GM12878 (cell line): ENCODE measurements at regions not wholly inside any gene's neighbourhood (a gene's known extent, or its start where the extent isn't known, plus 50 kb on each side); places are given as distances from the start of the nearest gene placed in this dataset.

Source experiments
- ATAC-seq: fragments of 200-7000 bp; cut with Tn5 transposase; 3 replicates; pipeline ENCODE4 v1.9.1; 2020; ENCODE audit warnings: mild to moderate bottlenecking, moderate library complexity
- BruUV-seq: library from RNA; stranded (reverse); fragments of 400-500 nt; replicated peaks from 2 replicates; lab custom pipeline; 2021; lab: Mats Ljungman, UMichigan
- CTCF ChIA-PET: fragments of 300-600 bp; sonication (Branson Sonifier 250); formaldehyde crosslinking; extraction: SDS; loops from one replicate; lab custom pipeline; 2021; ENCODE audit warnings: inconsistent platforms; lab: Yijun Ruan, JAX
- POLR2A ChIA-PET: fragments of 350-600 bp; formaldehyde crosslinking; extraction: SDS; loops from one replicate; lab custom pipeline; 2021; ENCODE audit warnings: inconsistent platforms; lab: Charles Lee
- RAD21 ChIA-PET: fragments of 300-600 bp; sonication (Branson Sonifier 250); formaldehyde crosslinking; loops from one replicate; lab custom pipeline; 2023; ENCODE audit warnings: antibody characterized with exemption; ENCODE audit not compliant: unreplicated experiment; lab: Charles Lee
- SMC1A ChIA-PET: fragments of 300-600 bp; sonication (Branson Sonifier 250); formaldehyde crosslinking; loops from one replicate; lab custom pipeline; 2023; ENCODE audit not compliant: unreplicated experiment, uncharacterized antibody; lab: Charles Lee
- DNase-seq: peaks from one replicate; pipeline ENCODE4 v3.0.0-alpha.2; 2011; ENCODE audit warnings: low read depth, low spot score
- FAIRE-seq: peaks from 3 replicates; lab custom pipeline; 2011; peaks lifted over from hg19 to GRCh38; lab: Jason Lieb, UNC
- H2AFZ ChIP-seq: 2 replicates; pipeline ENCODE4 v1.6.0; 2011; ENCODE audit warnings: low read depth, low read length, control low read depth; ENCODE audit not compliant: control insufficient read depth
- H3K27ac ChIP-seq: 2 replicates; pipeline ENCODE4 v1.5.1; 2011; ENCODE audit warnings: control low read depth; ENCODE audit not compliant: control insufficient read depth, insufficient read depth
- H3K27me3 ChIP-seq, 2 experiments: replicated peaks in 1 of 2; 2 replicates each; pipeline versions ENCODE4 v1.6.0 to v1.6.1; 2011; ENCODE audit warnings: low read length in 1 of 2; ENCODE audit not compliant: control insufficient read depth in 2 of 2, insufficient read depth in 2 of 2
- H3K36me3 ChIP-seq, 2 experiments: 2 replicates each; pipeline ENCODE4 v1.5.1; 2011; ENCODE audit warnings: low read length in 1 of 2; ENCODE audit not compliant: control insufficient read depth in 2 of 2, insufficient read depth in 2 of 2
- H3K4me1 ChIP-seq: 2 replicates; pipeline ENCODE4 v1.6.1; 2011; ENCODE audit warnings: mild to moderate bottlenecking, low read length, moderate library complexity, mixed read lengths; ENCODE audit not compliant: control insufficient read depth, insufficient read depth
- H3K4me2 ChIP-seq: 2 replicates; pipeline ENCODE4 v1.6.0; 2011; ENCODE audit warnings: control low read depth; ENCODE audit not compliant: control insufficient read depth, insufficient read depth
- H3K4me3 ChIP-seq: fragments of 200-600 bp; sonication (generic); 2 replicates; pipeline ENCODE4 v1.5.1; 2016
- H3K79me2 ChIP-seq: 2 replicates; pipeline ENCODE4 v1.6.0; 2011; ENCODE audit warnings: low read length; ENCODE audit not compliant: control insufficient read depth, insufficient read depth
- H3K9ac ChIP-seq: 2 replicates; pipeline ENCODE4 v1.8.0; 2011; ENCODE audit warnings: low read length, control low read depth, mixed read lengths; ENCODE audit not compliant: control insufficient read depth, insufficient read depth
- H3K9me3 ChIP-seq: replicated peaks from 3 replicates; pipeline ENCODE4 v1.5.1; 2011; ENCODE audit warnings: mild to moderate bottlenecking, low read length; ENCODE audit not compliant: control insufficient read depth, insufficient read depth
- H4K20me1 ChIP-seq: 2 replicates; pipeline ENCODE4 v1.6.0; 2011; ENCODE audit not compliant: control insufficient read depth, insufficient read depth
- ETV6 ChIP-seq, 2 experiments: fragments of 450-650 bp in 1 of 2; IDR thresholded peaks in 1 of 2; conservative IDR thresholded peaks in 1 of 2; 2 replicates each; pipeline ENCODE4 v1.6.1; 2014; ENCODE audit warnings: antibody characterized with exemption in 1 of 2, borderline replicate concordance in 1 of 2, low read depth in 1 of 2, mild to moderate bottlenecking in 1 of 2, moderate library complexity in 1 of 2
- RBBP5 ChIP-seq: fragments of 200-600 bp; sonication (generic); conservative IDR thresholded peaks from 2 replicates; pipeline ENCODE4 v1.6.1; 2016
- RFX5 ChIP-seq: IDR thresholded peaks from 2 replicates; pipeline ENCODE4 v1.6.1; 2011; ENCODE audit warnings: low read depth, low read length, improper control_type of control experiment
- SREBF2 ChIP-seq: IDR thresholded peaks from 2 replicates; pipeline ENCODE4 v1.6.1; 2012; ENCODE audit warnings: mild to moderate bottlenecking, low read length
- TCF12 ChIP-seq: IDR thresholded peaks from 2 replicates; pipeline ENCODE4 v1.6.1; 2011; ENCODE audit warnings: low read depth, mild to moderate bottlenecking, low read length
- ZSCAN29 ChIP-seq: fragments of 450-650 bp; IDR thresholded peaks from 2 replicates; pipeline ENCODE4 v1.6.1; 2017; ENCODE audit warnings: mild to moderate bottlenecking, moderate library complexity
- WGBS: methylation state at CpG from one replicate; pipeline ENCODE4 v1.1.6; 2016; ENCODE audit warnings: low lambda C conversion rate; ENCODE audit not compliant: insufficient replicate concordance, insufficient coverage; ENCODE audit errors: missing lambda C conversion rate; 5-methylcytosine and 5-hydroxymethylcytosine counted together
- in situ Hi-C: fragments of 300-500 bp; cut with MboI; formaldehyde crosslinking; loops from 9 replicates; pipeline ENCODE4 v1.14.3; 2018; ENCODE audit warnings: mixed read lengths
- intact Hi-C: fragments of 100-400 bp; cut with micrococcal nuclease; formaldehyde crosslinking; loops from one replicate; pipeline ENCODE4 v1.14.2; 2022; ENCODE audit not compliant: unreplicated experiment
- TF ChIP-seq, protein P1 (sequence below): fragments of 450-650 bp; IDR thresholded peaks from 2 replicates; pipeline ENCODE4 v1.6.1; 2016; ENCODE audit warnings: mild to moderate bottlenecking
- TF ChIP-seq, protein P2 (sequence below): IDR thresholded peaks from 2 replicates; pipeline ENCODE4 v1.6.1; 2011; ENCODE audit warnings: mild to moderate bottlenecking, low read depth, low read length, moderate library complexity; ENCODE audit not compliant: insufficient replicate concordance
- TF ChIP-seq, protein P3 (sequence below): fragments of 450-650 bp; IDR thresholded peaks from 2 replicates; pipeline ENCODE4 v1.6.1; 2017; ENCODE audit warnings: mild to moderate bottlenecking

DNA sequence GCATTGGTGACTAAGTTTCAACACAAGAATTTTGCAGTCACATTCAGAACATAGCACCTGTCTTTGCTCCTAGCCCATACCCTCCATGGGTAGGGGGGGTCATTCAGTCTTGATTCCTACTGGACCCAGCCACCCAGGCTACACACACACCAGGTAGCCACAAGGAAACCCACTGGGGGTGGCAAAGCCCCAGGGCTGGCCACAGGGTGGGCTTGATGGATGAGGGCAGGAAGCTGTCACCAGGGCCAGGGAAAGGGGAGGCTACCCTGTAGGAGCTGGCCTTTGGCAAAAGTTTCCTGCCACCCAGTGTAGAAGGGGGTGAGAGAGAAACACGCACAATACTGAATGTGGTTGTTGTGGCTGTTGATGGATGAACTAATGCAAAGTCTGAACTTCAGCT lies 74.5 kb upstream of the NKX1-1 start:
- no peak for DNase-seq
- H3K27ac ChIP-seq = no peak overlapping the region
- RAD21 ChIA-PET = no interaction called here
- CTCF ChIA-PET = no interaction called here
- no peak overlapping the region for H2AFZ ChIP-seq
- intact Hi-C loops = no loop called here
- H3K9me3 ChIP-seq = peaks cover 2% of the 10 kb centered on the region; the same call in 1 of the 3 replicates
- TF ChIP-seq, protein P1, sequence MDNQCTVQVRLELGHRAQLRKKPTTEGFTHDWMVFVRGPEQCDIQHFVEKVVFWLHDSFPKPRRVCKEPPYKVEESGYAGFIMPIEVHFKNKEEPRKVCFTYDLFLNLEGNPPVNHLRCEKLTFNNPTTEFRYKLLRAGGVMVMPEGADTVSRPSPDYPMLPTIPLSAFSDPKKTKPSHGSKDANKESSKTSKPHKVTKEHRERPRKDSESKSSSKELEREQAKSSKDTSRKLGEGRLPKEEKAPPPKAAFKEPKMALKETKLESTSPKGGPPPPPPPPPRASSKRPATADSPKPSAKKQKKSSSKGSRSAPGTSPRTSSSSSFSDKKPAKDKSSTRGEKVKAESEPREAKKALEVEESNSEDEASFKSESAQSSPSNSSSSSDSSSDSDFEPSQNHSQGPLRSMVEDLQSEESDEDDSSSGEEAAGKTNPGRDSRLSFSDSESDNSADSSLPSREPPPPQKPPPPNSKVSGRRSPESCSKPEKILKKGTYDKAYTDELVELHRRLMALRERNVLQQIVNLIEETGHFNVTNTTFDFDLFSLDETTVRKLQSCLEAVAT = no peak
- no peak for TF ChIP-seq RBBP5
- TF ChIP-seq, protein P2, sequence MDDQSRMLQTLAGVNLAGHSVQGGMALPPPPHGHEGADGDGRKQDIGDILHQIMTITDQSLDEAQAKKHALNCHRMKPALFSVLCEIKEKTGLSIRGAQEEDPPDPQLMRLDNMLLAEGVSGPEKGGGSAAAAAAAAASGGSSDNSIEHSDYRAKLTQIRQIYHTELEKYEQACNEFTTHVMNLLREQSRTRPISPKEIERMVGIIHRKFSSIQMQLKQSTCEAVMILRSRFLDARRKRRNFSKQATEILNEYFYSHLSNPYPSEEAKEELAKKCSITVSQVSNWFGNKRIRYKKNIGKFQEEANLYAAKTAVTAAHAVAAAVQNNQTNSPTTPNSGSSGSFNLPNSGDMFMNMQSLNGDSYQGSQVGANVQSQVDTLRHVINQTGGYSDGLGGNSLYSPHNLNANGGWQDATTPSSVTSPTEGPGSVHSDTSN = no peak
- TF ChIP-seq TCF12 = no peak
- TF ChIP-seq, protein P3, sequence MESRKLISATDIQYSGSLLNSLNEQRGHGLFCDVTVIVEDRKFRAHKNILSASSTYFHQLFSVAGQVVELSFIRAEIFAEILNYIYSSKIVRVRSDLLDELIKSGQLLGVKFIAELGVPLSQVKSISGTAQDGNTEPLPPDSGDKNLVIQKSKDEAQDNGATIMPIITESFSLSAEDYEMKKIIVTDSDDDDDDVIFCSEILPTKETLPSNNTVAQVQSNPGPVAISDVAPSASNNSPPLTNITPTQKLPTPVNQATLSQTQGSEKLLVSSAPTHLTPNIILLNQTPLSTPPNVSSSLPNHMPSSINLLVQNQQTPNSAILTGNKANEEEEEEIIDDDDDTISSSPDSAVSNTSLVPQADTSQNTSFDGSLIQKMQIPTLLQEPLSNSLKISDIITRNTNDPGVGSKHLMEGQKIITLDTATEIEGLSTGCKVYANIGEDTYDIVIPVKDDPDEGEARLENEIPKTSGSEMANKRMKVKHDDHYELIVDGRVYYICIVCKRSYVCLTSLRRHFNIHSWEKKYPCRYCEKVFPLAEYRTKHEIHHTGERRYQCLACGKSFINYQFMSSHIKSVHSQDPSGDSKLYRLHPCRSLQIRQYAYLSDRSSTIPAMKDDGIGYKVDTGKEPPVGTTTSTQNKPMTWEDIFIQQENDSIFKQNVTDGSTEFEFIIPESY = no peak
- TF ChIP-seq SREBF2 = no peak
- TF ChIP-seq ETV6 (conservative IDR thresholded peaks at IDR 0.05 in 1 of 2, IDR thresholded peaks at IDR 0.05 in 1 of 2; ENCODE audit: borderline replicate concordance in 1 of 2, low read depth in 1 of 2) = no peak
- no peak for TF ChIP-seq ZSCAN29
- no peak for TF ChIP-seq RFX5
- TF ChIP-seq, all 136 proteins: peak for 0
- no peaks in the 10 kb centered on the region for H4K20me1 ChIP-seq
- WGBS = 0% methylated on average over 1 of the region's 1 CpG
- BruUV-seq = no TSS peak
- H3K27me3 ChIP-seq = no peaks in the 10 kb centered on the region
- no peak overlapping the region for H3K4me2 ChIP-seq
- ChIA-PET SMC1A (no interaction called here), POLR2A (no interaction called here)
- H3K4me3 ChIP-seq = no peak overlapping the region
- no peaks in the 10 kb centered on the region for H3K79me2 ChIP-seq
- in situ Hi-C loops = no loop called here
- no peaks in the 10 kb centered on the region for H3K4me1 ChIP-seq
- H3K36me3 ChIP-seq = no peaks in the 10 kb centered on the region
- no peak overlapping the region for H3K9ac ChIP-seq
- ATAC-seq = no peak
- FAIRE-seq = no peak
